Hindlimb muscle (tissue), 1 donor: ENCODE measurements at regions not wholly inside any gene's neighbourhood (a gene's known extent, or its start where the extent isn't known, plus 50 kb on each side); places are given as distances from the start of the nearest gene placed in this dataset.

Source experiments
- DNase-seq: peaks from one replicate; pipeline ENCODE4 v3.0.0-alpha.2; 2013

- DNase-seq = no peak
Observed at GRCh38 chr1:224486801-224487583, 52.4 kb upstream of the WDR26 start.

- DNase-seq = no peak
Observed at GRCh38 chr1:224488806-224489499, 54.4 kb upstream of the WDR26 start.

DNA sequence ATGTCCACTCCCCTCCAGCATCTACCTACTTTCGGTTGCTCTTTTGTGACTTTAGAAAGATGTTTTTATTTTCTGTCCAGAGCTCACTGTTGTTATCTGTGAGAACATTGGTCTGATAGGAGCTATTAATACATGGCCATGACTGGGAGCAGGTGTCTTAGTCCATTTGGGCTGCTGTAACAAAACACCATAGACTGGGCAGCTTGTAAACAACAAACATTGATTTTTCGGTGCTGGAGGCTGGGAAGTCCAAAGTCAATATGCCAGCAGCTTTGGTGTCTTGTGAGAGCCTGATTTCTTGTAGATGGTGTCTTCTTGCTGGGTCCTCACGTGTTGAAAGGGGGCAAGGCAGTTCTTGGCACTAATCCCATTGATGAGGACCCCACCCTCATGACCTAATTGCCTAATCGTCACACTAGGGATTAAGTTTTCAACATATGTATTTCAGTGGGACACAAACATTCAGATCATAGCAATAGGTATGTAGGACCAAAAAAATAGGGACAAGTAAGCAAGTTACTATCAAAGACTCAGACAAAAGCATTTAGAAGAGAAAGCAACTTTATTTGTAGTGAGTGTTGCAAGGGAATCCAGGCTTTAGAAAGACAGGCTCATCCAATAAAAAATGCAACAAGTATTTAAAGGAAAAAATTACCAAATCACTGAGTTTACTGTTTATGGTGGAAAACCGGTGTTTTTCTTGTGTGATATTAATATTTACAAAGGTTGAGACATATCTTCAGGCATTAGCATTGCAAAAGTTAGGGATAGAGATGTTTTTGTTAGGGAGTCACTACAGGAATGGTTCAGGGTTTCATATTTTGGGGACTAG, 55.2 kb upstream of the WDR26 start:
- DNase-seq = no peak

DNA sequence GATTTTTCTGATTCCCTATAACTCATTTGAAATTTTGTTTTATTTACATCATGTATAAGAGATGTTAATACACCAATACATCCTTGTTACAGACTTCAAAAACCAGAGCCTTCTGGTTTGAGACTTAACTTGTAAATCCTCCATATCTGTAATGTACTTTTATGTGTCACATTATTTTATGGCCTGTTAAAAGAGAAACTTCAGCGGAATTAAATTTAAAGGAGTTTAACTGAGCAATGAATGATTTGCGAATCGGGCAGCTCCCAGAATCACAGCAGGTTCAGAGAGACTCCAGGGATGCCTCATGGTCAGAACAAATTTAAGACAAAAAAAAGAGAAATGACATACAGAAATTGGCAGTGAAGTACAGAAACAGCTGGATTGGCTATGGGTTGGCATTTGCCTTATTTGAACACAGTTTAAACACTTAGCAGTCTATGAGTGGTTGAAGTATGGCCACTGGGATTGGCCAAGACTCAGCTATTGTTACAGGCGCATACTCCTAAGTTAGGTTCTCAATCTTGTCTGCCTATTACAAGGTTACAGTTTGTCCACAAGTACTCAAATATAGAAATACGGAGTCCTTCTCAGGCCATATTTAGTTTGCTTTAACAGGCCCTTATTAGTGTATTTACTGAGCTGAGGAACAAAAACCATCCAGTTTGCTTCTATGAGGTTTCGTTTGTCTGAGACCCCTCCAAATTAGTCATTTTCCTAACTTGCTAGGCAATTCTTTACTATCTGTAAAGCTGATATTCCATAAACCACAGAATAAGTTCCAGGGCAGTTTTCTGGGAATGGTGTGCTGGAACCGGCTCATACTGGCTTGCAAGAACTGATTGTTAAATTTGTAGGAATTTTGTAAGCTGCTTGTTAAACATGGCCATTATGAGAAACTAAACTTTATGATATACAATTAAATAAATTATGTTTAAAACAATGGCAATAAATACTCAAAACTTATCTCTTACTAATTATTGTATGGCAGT, 56.2 kb upstream of the WDR26 start:
- DNase-seq = no peak

GRCh38 chr1:224492015-224492414, 57.4 kb upstream of the WDR26 start:
- no peak for DNase-seq

DNA sequence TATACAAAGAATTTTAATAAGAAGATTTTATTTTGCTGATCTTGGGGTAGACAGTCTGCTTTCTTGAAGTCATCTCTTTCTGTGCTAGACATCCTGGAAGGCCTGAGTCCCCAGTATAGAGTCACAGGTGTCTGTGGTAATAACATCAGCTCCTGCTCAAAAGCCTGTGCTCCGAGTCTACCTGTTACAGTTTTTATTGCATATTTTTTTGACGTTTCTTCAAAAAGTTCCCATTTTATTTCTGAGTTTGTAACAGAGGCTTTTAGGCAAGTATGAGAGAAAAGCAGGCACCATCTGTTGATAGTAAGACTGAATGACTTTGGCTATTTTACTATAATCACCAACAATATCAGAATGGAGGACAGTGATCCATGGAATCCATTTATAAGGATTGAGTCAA, 58.0 kb upstream of the WDR26 start:
- DNase-seq = no peak

DNA sequence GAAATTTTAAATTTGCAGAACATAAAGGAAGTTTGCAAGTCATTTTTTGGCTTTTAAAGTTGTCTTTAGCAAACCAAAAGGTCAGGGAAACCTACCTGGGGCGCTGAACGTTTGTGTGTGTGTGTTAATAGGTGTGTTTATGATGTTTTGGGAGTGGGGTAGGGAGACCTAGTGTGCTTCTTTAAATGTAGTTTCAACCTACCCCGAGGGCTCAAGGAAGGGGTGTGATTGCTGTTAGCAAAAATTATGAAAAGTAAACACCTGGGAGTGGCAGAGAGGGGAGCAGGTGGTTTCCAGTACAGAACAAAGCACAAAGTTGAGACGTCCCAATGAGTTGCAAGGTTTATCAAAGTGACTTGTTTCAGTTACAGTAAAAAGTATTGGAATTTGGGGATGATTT, 58.7 kb upstream of the WDR26 start:
- no peak for DNase-seq

DNA sequence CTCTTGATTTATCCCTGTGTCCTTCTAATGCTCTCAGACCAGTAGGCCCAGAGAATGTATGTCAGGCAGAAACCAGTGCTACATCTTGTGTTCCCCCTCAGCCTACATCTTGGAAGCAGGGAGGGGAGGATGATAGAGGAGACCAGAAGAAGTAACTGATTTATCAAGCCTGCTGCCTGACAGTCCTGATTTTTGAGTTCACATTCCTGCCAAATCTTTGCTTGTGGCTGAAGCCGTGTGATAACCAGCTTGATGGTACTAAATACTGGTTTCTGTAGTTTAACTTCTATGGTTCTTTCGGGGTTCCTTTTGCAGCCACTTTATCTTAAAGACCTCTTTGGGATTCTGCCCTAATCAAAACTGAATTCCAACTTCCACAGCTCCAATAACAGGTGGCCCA, 59.7 kb upstream of the WDR26 start:
- no peak for DNase-seq

- no peak for DNase-seq
Observed at GRCh38 chr1:224495866-224496265, 61.3 kb upstream of the WDR26 start.

GRCh38 chr1:224496826-224497225, 62.2 kb upstream of the WDR26 start:
- DNase-seq = no peak

GRCh38 chr1:224497714-224498573, 63.3 kb upstream of the WDR26 start:
- no peak for DNase-seq

- DNase-seq = no peak
Observed at GRCh38 chr1:224498574-224499170, 64.1 kb upstream of the WDR26 start.

DNA sequence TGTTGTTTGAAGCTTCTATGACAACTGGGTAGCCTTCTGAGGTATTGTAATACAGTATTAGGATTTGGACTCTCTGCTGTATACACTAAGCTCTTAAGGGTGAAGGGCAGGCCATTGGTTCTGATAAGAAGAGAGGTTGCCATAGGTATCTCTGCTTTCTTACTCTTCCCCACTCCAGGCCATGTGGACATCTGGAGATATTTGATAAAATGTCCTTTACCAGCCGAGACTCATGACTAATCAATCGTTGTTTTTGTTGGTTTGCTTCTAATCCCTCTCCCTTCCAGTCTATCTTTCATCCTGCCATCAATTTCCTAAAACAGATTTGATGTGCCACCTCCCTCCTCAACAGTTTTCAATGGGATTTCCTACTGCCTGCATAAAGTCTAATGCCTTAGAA, 64.6 kb upstream of the WDR26 start:
- no peak for DNase-seq

GRCh38 chr1:224500796-224501195, 66.2 kb upstream of the WDR26 start:
- no peak for DNase-seq

DNA sequence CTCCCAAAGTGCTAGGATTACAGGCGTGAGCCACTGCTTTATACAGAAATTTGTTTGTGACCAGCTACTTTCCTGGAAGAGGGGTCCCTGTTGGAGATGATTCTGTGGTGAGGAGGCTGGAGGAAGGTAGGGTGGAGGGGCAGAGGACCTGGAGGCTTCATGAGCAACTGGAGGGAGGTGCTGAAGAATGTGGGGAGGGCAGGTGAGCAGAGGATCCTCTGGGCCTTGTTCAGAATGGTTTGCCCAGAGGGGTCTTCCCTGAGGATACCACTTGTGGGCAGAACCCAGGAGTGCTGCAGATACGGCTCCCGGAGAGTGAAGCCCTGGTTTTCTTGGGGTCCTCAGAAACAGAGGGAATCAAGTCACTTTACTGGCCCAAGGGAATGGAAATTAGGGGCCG, 67.2 kb upstream of the WDR26 start:
- no peak for DNase-seq

- DNase-seq = no peak
Observed at GRCh38 chr1:224502459-224503160, 68.0 kb upstream of the WDR26 start.

GRCh38 chr1:224503161-224504118, 68.8 kb upstream of the WDR26 start:
- DNase-seq = peak; percentile 75

DNA sequence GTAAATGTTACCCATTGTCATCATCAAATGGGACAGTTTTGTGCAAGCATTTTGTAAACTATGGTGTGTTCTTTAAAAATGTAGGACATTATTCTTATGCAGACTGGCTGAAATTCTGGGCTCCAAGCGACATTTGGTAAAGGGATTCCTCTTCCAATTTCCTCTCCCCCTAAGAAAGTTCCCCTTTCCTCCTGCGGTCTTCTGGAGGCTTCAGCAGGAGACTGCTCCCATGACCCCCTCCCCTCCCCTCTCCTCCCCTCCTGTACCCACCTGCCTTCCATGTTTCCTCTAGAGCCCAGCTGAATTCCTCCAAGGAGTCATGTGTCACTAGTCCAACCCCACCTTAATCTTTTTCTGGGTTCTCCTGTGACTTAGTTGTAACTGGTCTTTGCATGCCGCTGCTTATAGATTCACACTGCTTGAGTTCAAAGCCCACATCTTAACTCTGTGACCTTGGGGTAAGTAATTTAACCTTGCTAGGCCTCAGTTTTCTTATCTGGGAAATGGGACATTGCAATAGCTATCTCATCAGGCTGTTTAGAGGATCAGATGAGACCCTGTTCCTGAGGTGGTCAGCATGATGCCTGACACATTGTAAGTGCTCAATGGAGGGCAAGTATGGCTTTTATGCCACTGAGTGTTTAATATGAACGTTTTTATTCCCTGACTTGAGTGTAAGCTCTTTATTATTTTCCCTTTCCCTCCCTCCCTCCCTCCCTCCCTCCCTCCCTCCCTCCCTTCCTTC, 69.9 kb upstream of the WDR26 start:
- no peak for DNase-seq
